Suprapubic skin (tissue), 4 donors: ENCODE measurements at regions not wholly inside any gene's neighbourhood (a gene's known extent, or its start where the extent isn't known, plus 50 kb on each side); places are given as distances from the start of the nearest gene placed in this dataset.

Experiments
- EP300 ChIP-seq: sonication (generic); formaldehyde crosslinking; IDR thresholded peaks from one replicate; pipeline ENCODE4 v1.6.1; 2017; ENCODE audit warnings: antibody characterized with exemption
- POLR2AphosphoS5 ChIP-seq, 3 donors: sonication (generic); formaldehyde crosslinking; IDR thresholded peaks; one replicate each; pipeline ENCODE4 v1.6.1; 2017; ENCODE audit warnings: antibody characterized with exemption in 3 of 3
- TF ChIP-seq, protein P1 (sequence below), 2 donors: fragments of 200-600 bp in 1 of 2; fragments of 450-650 bp in 1 of 2; sonication (generic) in 1 of 2; IDR thresholded peaks; one replicate each; pipeline ENCODE4 v1.5.1; 2016 to 2019; ENCODE audit warnings: antibody characterized with exemption in 2 of 2, mild to moderate bottlenecking in 1 of 2, moderate library complexity in 1 of 2

DNA sequence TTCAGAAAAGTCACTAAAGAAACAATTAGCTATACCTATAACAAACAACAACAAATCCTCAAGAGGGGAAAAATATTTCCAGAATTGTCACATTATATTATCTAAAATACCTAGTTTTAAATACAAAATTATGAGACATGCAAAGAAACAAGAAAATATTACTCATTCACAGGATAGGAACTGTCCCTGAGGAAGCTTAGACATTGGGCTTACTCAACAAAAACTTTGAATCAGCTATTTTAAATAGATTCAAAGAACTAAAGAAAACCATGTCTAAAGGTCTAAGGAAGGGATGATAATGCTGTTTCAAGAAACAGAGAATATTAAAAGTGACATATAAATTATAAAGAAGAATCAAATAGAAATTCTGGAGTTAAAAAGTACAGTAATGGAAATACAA is 131.9 kb upstream of the ZNF516 start:
- TF ChIP-seq POLR2AphosphoS5 (IDR thresholded peaks at IDR 0.05), result no peak
- TF ChIP-seq, protein P1, sequence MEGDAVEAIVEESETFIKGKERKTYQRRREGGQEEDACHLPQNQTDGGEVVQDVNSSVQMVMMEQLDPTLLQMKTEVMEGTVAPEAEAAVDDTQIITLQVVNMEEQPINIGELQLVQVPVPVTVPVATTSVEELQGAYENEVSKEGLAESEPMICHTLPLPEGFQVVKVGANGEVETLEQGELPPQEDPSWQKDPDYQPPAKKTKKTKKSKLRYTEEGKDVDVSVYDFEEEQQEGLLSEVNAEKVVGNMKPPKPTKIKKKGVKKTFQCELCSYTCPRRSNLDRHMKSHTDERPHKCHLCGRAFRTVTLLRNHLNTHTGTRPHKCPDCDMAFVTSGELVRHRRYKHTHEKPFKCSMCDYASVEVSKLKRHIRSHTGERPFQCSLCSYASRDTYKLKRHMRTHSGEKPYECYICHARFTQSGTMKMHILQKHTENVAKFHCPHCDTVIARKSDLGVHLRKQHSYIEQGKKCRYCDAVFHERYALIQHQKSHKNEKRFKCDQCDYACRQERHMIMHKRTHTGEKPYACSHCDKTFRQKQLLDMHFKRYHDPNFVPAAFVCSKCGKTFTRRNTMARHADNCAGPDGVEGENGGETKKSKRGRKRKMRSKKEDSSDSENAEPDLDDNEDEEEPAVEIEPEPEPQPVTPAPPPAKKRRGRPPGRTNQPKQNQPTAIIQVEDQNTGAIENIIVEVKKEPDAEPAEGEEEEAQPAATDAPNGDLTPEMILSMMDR (IDR thresholded peaks at IDR 0.05), result no peak
- TF ChIP-seq EP300, result no peak
